ENCODE measurements at regions not wholly inside any gene's neighbourhood (a gene's known extent, or its start where the extent isn't known, plus 50 kb on each side); places are given as distances from the start of the nearest gene placed in this dataset.
"Not testable (repeated sequence)": the region's sequence is repeated elsewhere in the genome, so short reads cannot be mapped to it uniquely, and the experiment has no call there.

DNA sequence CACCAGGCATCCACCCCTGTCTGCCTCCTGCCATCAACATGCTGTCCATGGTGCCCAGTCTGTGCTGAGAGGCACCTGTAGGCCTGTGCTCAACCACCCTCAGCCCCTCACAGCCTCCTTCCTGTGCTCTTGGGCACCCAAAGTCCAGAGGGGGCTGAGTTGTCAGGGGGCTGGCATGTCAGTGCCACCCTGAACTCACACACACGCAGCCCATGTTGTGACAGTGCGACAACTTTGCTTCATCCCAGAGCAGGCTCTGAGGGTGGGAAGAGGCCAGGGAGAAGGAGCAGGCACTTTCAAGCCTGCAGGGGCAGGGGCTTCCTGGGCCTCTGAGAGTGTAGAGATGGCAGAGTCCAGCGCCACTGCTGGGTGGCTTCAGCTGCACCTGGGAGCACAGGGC is 491.0 kb downstream of the TMEM135 start:
- no peak for ATAC-seq (replicated peaks)
- no peaks in the 10 kb centered on the region for H3K36me3 Mint-ChIP-seq (ENCODE audit: low read depth)
- H3K4me1 Mint-ChIP-seq, result no peaks in the 10 kb centered on the region
- peaks cover 3% of the 10 kb centered on the region for H3K9me3 Mint-ChIP-seq
- no peak overlapping the region for H3K4me3 Mint-ChIP-seq
- no peak overlapping the region for H3K27ac Mint-ChIP-seq
- no peaks in the 10 kb centered on the region for H3K27me3 Mint-ChIP-seq

DNA sequence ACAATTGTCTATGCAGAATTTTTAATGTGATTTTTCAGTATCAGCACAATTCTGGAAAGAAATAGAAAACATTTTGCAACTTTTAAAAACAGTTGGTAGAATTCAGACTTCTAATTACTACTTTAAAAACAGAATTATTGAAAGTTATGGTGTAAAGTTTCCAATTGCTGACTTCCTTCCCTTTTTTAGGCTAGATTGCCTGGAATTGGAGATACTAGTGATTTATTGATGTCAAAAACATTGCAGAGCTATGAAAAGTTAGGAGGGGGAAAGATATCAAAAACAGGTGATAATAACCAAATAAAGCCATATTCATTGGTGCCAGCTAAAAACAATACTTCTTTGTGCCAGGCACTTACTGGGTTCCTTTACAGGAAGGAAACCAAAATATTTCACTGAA is 485.5 kb downstream of the TMEM135 start:
- no peak overlapping the region for H3K27ac Mint-ChIP-seq
- no peak for ATAC-seq (replicated peaks)
- H3K4me3 Mint-ChIP-seq, result no peak overlapping the region
- no peaks in the 10 kb centered on the region for H3K36me3 Mint-ChIP-seq (ENCODE audit: low read depth)
- no peaks in the 10 kb centered on the region for H3K27me3 Mint-ChIP-seq
- no peaks in the 10 kb centered on the region for H3K4me1 Mint-ChIP-seq
- H3K9me3 Mint-ChIP-seq, result no peaks in the 10 kb centered on the region

DNA sequence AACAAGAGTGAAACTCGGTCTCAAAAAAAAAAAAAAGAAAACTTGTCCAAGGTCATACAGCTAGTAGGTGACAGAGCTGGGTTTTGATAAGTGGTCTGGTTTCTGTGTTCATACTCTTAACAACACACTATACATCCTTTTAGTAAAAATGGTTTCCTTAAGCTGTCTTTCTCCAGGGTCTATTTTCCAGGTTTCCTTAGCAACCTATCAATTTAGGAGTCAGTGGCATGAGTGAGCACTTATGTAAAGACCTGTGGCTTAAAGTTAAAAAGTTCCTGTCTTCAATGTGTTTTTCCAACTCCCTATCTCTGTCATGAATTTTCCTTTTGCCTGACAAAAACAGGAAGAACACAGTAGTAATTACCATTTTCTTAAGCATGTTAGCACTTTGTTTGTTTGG is 480.5 kb downstream of the TMEM135 start:
- Mint-ChIP-seq H3K4me1 (no peaks in the 10 kb centered on the region), H3K9me3 (no peaks in the 10 kb centered on the region), H3K27ac (no peak overlapping the region), H3K27me3 (no peaks in the 10 kb centered on the region), H3K4me3 (no peak overlapping the region), H3K36me3 (ENCODE audit: low read depth) (no peaks in the 10 kb centered on the region)
- no peak for ATAC-seq (replicated peaks)

DNA sequence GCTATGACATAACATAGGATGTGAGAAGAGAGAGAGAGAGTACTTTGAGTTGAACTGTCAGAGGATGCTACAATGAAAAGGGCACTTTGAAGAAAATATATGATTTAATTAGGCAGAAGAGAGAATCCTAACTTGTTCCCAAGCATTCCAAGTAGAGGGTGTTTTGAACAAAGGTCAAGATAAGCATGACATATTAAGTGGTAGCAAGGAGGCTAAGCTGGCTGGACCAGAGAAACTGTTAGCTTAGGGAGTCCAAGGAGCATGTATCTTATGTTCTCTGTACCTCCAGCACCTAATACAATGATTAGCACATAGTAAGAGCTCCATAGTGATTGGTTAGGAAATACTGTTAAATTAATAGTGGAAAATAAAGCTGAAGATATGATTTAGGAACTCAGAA is 479.6 kb downstream of the TMEM135 start:
- H3K9me3 Mint-ChIP-seq, result no peaks in the 10 kb centered on the region
- no peak overlapping the region for H3K4me3 Mint-ChIP-seq
- H3K36me3 Mint-ChIP-seq (ENCODE audit: low read depth), result no peaks in the 10 kb centered on the region
- no peaks in the 10 kb centered on the region for H3K4me1 Mint-ChIP-seq
- H3K27ac Mint-ChIP-seq, result no peak overlapping the region
- H3K27me3 Mint-ChIP-seq, result no peaks in the 10 kb centered on the region
- ATAC-seq (replicated peaks), result no peak

DNA sequence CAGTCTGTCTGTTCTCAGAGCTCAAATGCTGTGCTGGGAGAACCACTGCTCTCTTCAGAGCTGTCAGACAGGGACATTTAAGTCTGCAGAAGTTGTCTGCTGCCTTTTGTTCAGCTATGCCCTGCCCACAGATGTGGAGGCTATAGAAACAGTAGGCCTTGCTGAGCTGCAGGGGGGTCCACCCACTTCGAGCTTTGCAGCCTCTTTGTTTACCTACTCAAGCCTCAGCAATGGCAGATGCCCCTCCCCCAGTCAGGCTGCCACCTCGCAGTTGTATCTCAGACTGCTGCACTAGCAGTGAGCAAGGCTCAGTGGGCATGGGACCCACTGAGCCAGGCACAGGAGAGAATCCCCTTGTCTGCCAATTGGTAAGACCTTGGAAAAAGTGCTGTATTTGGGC is 470.0 kb downstream of the TMEM135 start:
- not testable (repeated sequence) for H3K9me3 Mint-ChIP-seq; H3K27ac Mint-ChIP-seq; ATAC-seq (replicated peaks); H3K27me3 Mint-ChIP-seq; H3K36me3 Mint-ChIP-seq (ENCODE audit: low read depth); H3K4me3 Mint-ChIP-seq; H3K4me1 Mint-ChIP-seq

DNA sequence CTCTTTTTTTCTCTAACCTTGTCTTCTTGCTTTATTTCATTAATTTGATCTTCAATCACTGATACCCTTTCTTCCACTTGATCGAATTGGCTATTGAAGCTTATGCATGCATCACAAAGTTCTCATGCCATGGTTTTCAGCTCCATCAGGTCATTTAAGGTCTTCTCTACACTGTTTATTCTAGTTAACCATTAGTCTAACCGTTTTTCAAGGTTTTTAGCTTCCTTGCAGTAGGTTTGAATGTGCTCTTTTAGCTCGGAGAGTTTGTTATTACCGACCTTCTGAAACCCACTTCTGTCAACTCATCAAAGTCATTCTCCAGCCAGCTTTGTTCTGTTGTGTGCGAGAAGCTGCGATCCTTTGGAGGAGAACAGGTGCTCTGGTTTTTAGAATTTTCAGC is 469.2 kb downstream of the TMEM135 start:
- H3K4me3 Mint-ChIP-seq; H3K36me3 Mint-ChIP-seq (ENCODE audit: low read depth); H3K27ac Mint-ChIP-seq; H3K9me3 Mint-ChIP-seq; H3K4me1 Mint-ChIP-seq; H3K27me3 Mint-ChIP-seq; ATAC-seq (replicated peaks): not testable (repeated sequence)

DNA sequence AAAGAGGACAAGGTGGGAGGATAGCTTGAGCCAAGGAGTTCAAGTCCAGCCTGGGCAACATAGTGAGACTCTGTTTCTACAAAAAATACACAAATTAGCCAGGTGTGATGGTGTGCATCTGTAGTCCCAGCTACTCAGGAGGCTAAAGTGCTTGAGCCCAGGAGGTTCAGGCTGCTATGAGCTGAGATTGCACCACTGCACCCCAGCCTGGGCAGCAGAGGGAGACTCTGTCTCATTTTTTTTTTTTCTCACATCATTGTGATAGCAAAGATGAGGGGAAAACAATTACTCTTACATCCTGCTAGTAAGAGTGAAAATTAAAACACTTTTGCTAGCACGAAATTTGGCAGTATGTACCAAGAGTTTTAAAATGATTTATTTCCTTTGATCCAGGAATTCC is 463.7 kb downstream of the TMEM135 start:
- peaks cover 3% of the 10 kb centered on the region for H3K27me3 Mint-ChIP-seq
- H3K27ac Mint-ChIP-seq, result no peak overlapping the region
- peaks cover 4% of the 10 kb centered on the region for H3K9me3 Mint-ChIP-seq
- ATAC-seq (replicated peaks), result no peak
- no peaks in the 10 kb centered on the region for H3K36me3 Mint-ChIP-seq (ENCODE audit: low read depth)
- H3K4me3 Mint-ChIP-seq, result no peak overlapping the region
- H3K4me1 Mint-ChIP-seq, result no peaks in the 10 kb centered on the region

DNA sequence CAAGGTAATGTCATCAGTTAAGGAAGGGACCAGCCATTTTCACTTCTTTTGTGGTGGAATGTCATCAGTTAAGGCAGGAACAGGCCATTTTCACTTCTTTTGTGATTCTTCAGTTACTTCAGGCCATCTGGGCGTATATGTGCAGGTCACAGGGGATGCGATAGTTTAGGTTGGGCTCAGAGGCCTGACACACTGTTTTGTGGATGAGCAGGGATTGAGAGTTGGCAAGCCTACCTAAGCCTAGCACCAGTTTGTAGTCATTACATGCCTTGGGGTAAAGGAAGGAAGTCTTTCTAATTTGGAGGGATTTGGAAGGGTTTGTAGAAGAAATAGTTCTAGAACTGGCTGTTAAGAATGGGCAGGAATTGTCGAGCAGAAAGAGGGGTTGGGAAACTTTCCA is 457.2 kb downstream of the TMEM135 start:
- ATAC-seq (replicated peaks); H3K4me3 Mint-ChIP-seq; H3K9me3 Mint-ChIP-seq; H3K4me1 Mint-ChIP-seq; H3K27me3 Mint-ChIP-seq; H3K27ac Mint-ChIP-seq; H3K36me3 Mint-ChIP-seq (ENCODE audit: low read depth): not testable (repeated sequence)

DNA sequence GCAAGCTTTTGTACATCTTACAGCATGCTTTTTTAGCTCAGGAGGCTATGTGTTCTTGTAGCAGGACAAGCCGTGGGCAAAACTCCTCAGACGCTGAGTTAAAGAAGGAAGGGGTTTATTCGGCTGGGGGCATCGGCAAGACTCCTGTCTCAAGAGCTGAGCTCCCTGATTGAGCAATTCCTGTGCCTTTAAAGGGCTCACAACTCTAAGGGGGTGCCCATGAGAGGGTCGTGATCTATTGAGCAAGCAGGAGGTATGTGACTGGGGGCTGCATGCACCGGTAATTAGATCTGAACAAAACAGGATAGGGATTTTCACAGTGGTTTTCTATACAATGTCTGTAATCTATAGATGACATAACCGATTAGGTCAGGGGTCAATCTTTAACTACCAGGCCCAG is 456.3 kb downstream of the TMEM135 start:
- not testable (repeated sequence) for H3K36me3 Mint-ChIP-seq (ENCODE audit: low read depth); H3K4me1 Mint-ChIP-seq; H3K4me3 Mint-ChIP-seq; H3K9me3 Mint-ChIP-seq; ATAC-seq (replicated peaks); H3K27me3 Mint-ChIP-seq; H3K27ac Mint-ChIP-seq

DNA sequence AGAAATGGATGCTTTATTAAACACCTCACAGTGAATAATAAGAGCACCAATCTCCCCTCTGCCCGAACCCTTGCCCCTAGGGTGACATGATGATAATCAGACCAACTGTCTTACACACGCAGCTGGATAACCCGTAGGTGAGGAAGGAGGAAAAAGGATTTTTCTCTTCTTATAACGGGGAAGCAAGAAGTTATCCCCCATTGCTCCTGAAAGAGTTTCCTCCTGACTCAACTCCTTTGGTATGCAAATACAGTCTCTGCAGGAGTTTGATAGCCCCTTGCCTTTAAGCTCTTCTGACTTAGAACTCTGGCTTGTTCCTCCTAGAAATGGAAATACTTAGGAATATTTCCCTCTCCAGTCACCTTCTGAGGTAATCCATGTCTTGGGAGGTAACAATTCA is 455.8 kb downstream of the TMEM135 start:
- H3K4me3 Mint-ChIP-seq, result no peak overlapping the region
- H3K36me3 Mint-ChIP-seq (ENCODE audit: low read depth), result no peaks in the 10 kb centered on the region
- H3K27ac Mint-ChIP-seq, result no peak overlapping the region
- no peaks in the 10 kb centered on the region for H3K9me3 Mint-ChIP-seq
- peaks cover 3% of the 10 kb centered on the region for H3K27me3 Mint-ChIP-seq
- no peak for ATAC-seq (replicated peaks)
- no peaks in the 10 kb centered on the region for H3K4me1 Mint-ChIP-seq

DNA sequence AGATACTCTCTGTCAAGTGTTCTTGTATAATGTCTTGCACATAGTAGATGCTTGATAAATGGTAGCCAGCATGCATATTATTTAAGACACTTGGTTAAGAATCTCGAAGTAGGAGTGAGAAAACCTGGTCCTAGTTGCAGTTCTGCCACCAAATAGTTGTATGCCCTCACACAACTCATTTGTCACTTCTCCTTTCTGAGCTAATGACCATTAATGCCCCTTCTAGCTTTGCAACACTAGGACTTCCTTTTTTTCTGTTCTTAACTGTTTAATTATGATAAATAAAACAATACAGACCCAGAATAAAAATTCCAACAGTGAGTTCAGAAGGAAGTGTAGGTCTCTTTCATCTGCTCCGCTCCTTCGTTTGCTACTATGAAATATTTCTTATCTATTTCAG is 453.6 kb downstream of the TMEM135 start:
- Mint-ChIP-seq H3K27ac (no peak overlapping the region), H3K27me3 (no peaks in the 10 kb centered on the region), H3K9me3 (no peaks in the 10 kb centered on the region), H3K4me1 (no peaks in the 10 kb centered on the region), H3K36me3 (ENCODE audit: low read depth) (no peaks in the 10 kb centered on the region), H3K4me3 (no peak overlapping the region)
- ATAC-seq (replicated peaks), result no peak

DNA sequence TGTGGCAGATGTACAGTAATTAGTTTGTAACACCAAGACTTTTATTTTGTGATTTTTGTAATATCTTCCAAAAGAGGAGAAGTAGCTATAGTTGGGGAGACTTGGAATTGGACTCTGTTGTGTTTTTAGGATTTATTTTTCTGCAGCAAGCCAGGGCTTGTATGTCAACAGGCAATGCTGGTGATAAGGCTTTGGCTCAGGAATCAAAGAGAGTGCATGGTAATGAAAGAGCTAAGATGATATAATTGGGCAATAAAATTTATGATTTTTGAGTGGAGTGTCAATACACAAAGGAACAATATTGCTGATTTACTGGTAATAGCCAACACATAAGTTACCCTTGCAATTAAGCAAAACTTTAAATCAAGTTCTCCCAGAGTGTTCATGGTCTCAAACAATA is 452.9 kb downstream of the TMEM135 start:
- Mint-ChIP-seq H3K4me3 (no peak overlapping the region), H3K36me3 (ENCODE audit: low read depth) (no peaks in the 10 kb centered on the region), H3K9me3 (no peaks in the 10 kb centered on the region), H3K27me3 (no peaks in the 10 kb centered on the region), H3K27ac (no peak overlapping the region), H3K4me1 (no peaks in the 10 kb centered on the region)
- no peak for ATAC-seq (replicated peaks)

DNA sequence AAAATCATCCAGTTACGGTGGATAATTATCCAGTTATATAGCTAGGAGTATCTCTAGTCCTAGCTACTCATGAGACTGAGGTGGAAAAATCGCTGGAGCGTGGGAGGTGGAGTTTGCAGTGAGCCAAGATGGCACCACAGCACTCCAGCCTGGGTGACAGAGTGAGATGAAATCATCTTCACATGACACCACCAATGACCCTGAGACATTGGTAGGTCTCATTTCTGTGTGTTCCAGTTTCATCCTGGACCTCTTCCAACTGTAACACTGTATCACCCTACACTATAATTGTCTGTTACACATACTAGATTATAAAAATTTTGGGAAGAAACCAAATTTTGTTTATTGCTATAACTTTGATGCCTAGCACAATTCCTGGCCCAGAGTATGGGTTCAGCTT is 446.8 kb downstream of the TMEM135 start:
- no peaks in the 10 kb centered on the region for H3K36me3 Mint-ChIP-seq (ENCODE audit: low read depth)
- H3K9me3 Mint-ChIP-seq, result no peaks in the 10 kb centered on the region
- H3K4me1 Mint-ChIP-seq, result no peaks in the 10 kb centered on the region
- no peak overlapping the region for H3K4me3 Mint-ChIP-seq
- H3K27me3 Mint-ChIP-seq, result peaks cover 3% of the 10 kb centered on the region
- ATAC-seq (replicated peaks), result no peak
- no peak overlapping the region for H3K27ac Mint-ChIP-seq

DNA sequence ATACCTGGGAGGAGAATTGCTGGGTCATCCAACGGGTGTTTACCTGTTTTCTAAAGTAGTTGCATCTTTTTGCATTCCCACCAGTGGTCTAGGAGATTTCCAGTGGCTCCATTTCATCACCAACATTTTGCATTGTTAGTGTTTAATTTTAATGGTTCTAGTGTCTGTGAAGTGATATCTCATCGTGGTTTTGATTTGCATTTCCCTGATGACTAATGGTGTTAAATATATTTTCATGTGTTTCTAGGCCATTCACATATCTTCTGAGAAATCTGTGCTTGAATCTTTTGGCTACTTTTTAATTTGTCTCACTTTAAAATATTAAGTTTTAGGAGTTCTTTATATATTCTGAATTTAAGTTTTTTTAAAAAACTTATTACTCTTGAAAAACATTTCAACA is 439.6 kb downstream of the TMEM135 start:
- Mint-ChIP-seq H3K27me3 (no peaks in the 10 kb centered on the region), H3K36me3 (ENCODE audit: low read depth) (no peaks in the 10 kb centered on the region), H3K4me3 (no peak overlapping the region), H3K9me3 (peaks cover 5% of the 10 kb centered on the region), H3K4me1 (no peaks in the 10 kb centered on the region), H3K27ac (no peak overlapping the region)
- no peak for ATAC-seq (replicated peaks)

DNA sequence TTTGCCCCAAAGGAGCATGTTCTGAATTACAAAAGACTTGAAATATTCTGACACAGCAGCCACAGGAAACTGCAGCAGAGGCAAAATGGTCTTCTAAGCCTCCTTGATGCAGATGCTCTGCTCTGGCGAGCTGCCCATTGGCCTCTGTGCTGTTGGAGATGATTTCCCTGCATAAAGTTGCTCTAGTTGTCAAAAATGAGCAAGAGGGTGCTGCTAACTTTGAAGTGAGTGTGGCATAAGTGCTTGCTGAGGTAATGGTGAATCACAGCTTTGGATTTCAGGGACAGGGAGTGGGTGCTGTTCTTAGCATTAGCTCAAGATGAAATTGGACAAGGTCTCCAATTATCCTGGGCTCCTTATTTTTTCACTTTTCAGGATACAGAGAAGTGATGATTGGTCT is 435.4 kb downstream of the TMEM135 start:
- ATAC-seq (replicated peaks), result no peak
- Mint-ChIP-seq H3K36me3 (ENCODE audit: low read depth) (no peaks in the 10 kb centered on the region), H3K27ac (no peak overlapping the region), H3K27me3 (peaks cover 4% of the 10 kb centered on the region), H3K9me3 (no peaks in the 10 kb centered on the region), H3K4me3 (no peak overlapping the region), H3K4me1 (no peaks in the 10 kb centered on the region)

DNA sequence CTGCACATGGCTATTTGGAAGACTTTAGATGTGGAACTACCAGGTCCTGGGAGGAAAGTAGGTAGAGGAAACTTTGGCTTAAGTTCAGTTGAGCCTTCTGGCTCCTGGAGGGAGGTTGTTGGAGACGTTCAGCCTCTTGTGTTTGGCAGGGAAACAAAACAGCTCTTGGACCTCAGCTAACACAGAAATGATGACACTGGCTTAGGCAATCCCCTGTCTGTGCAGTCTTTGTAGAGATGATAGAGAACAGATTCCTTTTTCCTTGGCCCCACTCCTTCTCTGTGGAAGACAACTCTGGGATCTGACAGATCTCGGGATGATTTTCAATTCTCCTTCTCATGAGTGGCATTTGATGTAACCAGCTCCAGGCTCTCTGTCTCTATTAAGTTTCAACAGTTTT is 428.5 kb downstream of the TMEM135 start:
- Mint-ChIP-seq H3K4me3 (no peak overlapping the region), H3K27me3 (peaks cover 8% of the 10 kb centered on the region)

More for the DNA sequence above, 428.5 kb downstream of the TMEM135 start:
- Mint-ChIP-seq H3K9me3 (no peaks in the 10 kb centered on the region), H3K27ac (no peak overlapping the region), H3K36me3 (ENCODE audit: low read depth) (no peaks in the 10 kb centered on the region), H3K4me1 (no peaks in the 10 kb centered on the region)
- ATAC-seq (replicated peaks), result no peak
